ENCODE measurements at regions not wholly inside any gene's neighbourhood (a gene's known extent, or its start where the extent isn't known, plus 50 kb on each side); places are given as distances from the start of the nearest gene placed in this dataset.

- peak; percentile 26 for DNase-seq (ENCODE audit: low read depth)
- H3K4me3 ChIP-seq (ENCODE audit: low read length), result no peak overlapping the region
- TF ChIP-seq CTCF (IDR thresholded peaks at IDR 0.05; ENCODE audit: insufficient read depth, low read depth, low read length, missing control alignments), result peak; percentile 33
Measured at GRCh38 chr6:43856005-43856765, 86.2 kb downstream of the VEGFA start.

GRCh38 chr6:43855247-43855646 lies 85.2 kb downstream of the VEGFA start:
- H3K4me3 ChIP-seq (ENCODE audit: low read length), result no peak overlapping the region
- TF ChIP-seq CTCF (IDR thresholded peaks at IDR 0.05; ENCODE audit: insufficient read depth, low read depth, low read length, missing control alignments), result no peak
- DNase-seq (ENCODE audit: low read depth), result no peak

GRCh38 chr6:43853066-43853650 lies 83.1 kb downstream of the VEGFA start:
- H3K4me3 ChIP-seq (ENCODE audit: low read length), result no peak overlapping the region
- TF ChIP-seq CTCF (IDR thresholded peaks at IDR 0.05; ENCODE audit: insufficient read depth, low read depth, low read length, missing control alignments), result no peak
- no peak for DNase-seq (ENCODE audit: low read depth)

GRCh38 chr6:43852350-43852864 lies 82.4 kb downstream of the VEGFA start:
- DNase-seq (ENCODE audit: low read depth), result no peak
- no peak for TF ChIP-seq CTCF (IDR thresholded peaks at IDR 0.05; ENCODE audit: insufficient read depth, low read depth, low read length, missing control alignments)
- H3K4me3 ChIP-seq (ENCODE audit: low read length), result no peak overlapping the region

GRCh38 chr6:43851204-43851865 lies 81.3 kb downstream of the VEGFA start:
- DNase-seq (ENCODE audit: low read depth), result no peak
- no peak overlapping the region for H3K4me3 ChIP-seq (ENCODE audit: low read length)
- no peak for TF ChIP-seq CTCF (IDR thresholded peaks at IDR 0.05; ENCODE audit: insufficient read depth, low read depth, low read length, missing control alignments)

- TF ChIP-seq CTCF (IDR thresholded peaks at IDR 0.05; ENCODE audit: insufficient read depth, low read depth, low read length, missing control alignments), result no peak
- no peak for DNase-seq (ENCODE audit: low read depth)
- H3K4me3 ChIP-seq (ENCODE audit: low read length), result no peak overlapping the region
Measured at GRCh38 chr6:43850314-43851203, 80.5 kb downstream of the VEGFA start.

Measured in epithelial cell of esophagus (primary cell).